HEK293T (cell line): ENCODE measurements at regions not wholly inside any gene's neighbourhood (a gene's known extent, or its start where the extent isn't known, plus 50 kb on each side); places are given as distances from the start of the nearest gene placed in this dataset.

ENCODE experiments used
- BHLHE40 ChIP-seq: fragments of 450-650 bp; IDR thresholded peaks from 2 replicates; pipeline ENCODE4 v1.6.1; 2016; ENCODE audit warnings: mild to moderate bottlenecking, moderate library complexity, borderline replicate concordance
- CTBP1 ChIP-seq: fragments of 450-650 bp; IDR thresholded peaks from 2 replicates; pipeline ENCODE4 v1.6.1; 2016; ENCODE audit warnings: borderline replicate concordance
- ELF4 ChIP-seq: fragments of 450-650 bp; IDR thresholded peaks from 2 replicates; pipeline ENCODE4 v1.6.1; 2017; ENCODE audit warnings: antibody characterized with exemption
- FOXK2 ChIP-seq: fragments of 450-650 bp; IDR thresholded peaks from 2 replicates; pipeline ENCODE4 v1.6.1; 2016; ENCODE audit warnings: mild to moderate bottlenecking
- SP1 ChIP-seq: fragments of 450-650 bp; IDR thresholded peaks from 2 replicates; pipeline ENCODE4 v1.6.1; 2017
- SUZ12 ChIP-seq: fragments of 450-650 bp; IDR thresholded peaks from 2 replicates; pipeline ENCODE4 v1.6.1; 2016; ENCODE audit warnings: mild to moderate bottlenecking
- TARDBP ChIP-seq: fragments of 450-650 bp; IDR thresholded peaks from 2 replicates; pipeline ENCODE4 v1.6.1; 2016
- ZNF384 ChIP-seq: fragments of 450-650 bp; IDR thresholded peaks from 2 replicates; pipeline ENCODE4 v1.6.1; 2016

DNA sequence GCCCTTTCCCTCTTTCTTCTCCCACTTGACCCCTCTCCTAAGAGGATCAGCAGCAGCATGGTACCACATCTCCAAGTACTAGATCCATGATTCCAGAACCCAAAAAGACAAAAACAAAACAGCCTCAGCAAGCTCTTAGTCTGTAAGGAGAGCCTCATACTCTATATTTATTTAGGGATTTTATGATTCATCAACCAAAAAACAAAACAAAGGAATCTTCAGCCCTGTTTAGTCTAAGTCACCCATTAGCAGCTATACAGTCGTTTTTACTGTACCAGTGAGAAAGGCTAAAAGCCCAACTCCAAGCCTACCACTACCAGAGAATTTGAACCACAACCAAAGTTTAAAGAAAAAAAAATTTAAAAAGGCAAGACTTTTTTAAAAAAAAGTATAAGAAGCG, 1020.3 kb upstream of the CADM2 start:
- TF ChIP-seq SP1 (no peak), BHLHE40 (no peak), TARDBP (no peak), CTBP1 (no peak), ELF4 (no peak), SUZ12 (no peak), FOXK2 (no peak), ZNF384 (no peak)
